ENCODE measurements at regions not wholly inside any gene's neighbourhood (a gene's known extent, or its start where the extent isn't known, plus 50 kb on each side); places are given as distances from the start of the nearest gene placed in this dataset.

DNA sequence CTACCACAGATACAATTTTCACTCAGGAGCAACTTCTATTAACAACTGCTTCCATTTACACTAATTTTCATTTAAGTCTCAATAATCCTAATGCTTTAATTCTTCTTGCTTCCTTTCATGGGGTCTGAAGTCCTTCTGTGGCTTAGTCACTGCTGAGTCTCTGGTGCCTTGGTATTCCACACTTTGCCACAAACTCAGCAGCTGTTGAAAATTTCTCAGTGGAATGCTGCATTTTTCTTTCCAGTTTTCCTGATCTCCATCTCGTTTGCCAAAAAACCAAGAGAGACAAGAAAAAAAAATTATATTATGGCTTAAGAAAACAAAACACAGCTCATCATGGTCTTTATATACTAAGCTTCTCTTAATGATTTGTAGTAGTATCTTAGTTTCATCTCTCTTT, 269.2 kb upstream of the AZI2 start:
- no peak for TF ChIP-seq RAD51 (IDR thresholded peaks at IDR 0.05)
- TF ChIP-seq, protein P1, sequence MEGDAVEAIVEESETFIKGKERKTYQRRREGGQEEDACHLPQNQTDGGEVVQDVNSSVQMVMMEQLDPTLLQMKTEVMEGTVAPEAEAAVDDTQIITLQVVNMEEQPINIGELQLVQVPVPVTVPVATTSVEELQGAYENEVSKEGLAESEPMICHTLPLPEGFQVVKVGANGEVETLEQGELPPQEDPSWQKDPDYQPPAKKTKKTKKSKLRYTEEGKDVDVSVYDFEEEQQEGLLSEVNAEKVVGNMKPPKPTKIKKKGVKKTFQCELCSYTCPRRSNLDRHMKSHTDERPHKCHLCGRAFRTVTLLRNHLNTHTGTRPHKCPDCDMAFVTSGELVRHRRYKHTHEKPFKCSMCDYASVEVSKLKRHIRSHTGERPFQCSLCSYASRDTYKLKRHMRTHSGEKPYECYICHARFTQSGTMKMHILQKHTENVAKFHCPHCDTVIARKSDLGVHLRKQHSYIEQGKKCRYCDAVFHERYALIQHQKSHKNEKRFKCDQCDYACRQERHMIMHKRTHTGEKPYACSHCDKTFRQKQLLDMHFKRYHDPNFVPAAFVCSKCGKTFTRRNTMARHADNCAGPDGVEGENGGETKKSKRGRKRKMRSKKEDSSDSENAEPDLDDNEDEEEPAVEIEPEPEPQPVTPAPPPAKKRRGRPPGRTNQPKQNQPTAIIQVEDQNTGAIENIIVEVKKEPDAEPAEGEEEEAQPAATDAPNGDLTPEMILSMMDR (IDR thresholded peaks at IDR 0.05 in 2 of 3, conservative IDR thresholded peaks at IDR 0.05 in 1 of 3; ENCODE audit: control insufficient read depth in 2 of 3, extremely low read depth in 1 of 3, insufficient read depth in 1 of 3, low read depth in 3 of 3, low read length in 3 of 3), result no peak
- TF ChIP-seq TCF3 (IDR thresholded peaks at IDR 0.05; ENCODE audit: borderline replicate concordance, insufficient read depth, low read depth, low read length), result no peak
- no peak for TF ChIP-seq ESRRA (IDR thresholded peaks at IDR 0.05; ENCODE audit: low read length)
- TF ChIP-seq YY1 (IDR thresholded peaks at IDR 0.05; ENCODE audit: low read depth, low read length), result no peak
- TF ChIP-seq NRF1 (conservative IDR thresholded peaks at IDR 0.05; ENCODE audit: low read depth, low read length), result no peak
- no peak for TF ChIP-seq ZNF207 (IDR thresholded peaks at IDR 0.05; ENCODE audit: borderline replicate concordance)
- TF ChIP-seq JUND (IDR thresholded peaks at IDR 0.05; ENCODE audit: low read depth, low read length), result no peak
- TF ChIP-seq NFIC (IDR thresholded peaks at IDR 0.05; ENCODE audit: low read depth, low read length), result no peak
- no peak for TF ChIP-seq PAX5 (IDR thresholded peaks at IDR 0.05; ENCODE audit: borderline replicate concordance, low read depth, low read length)

Measured in GM12878 (cell line).